Immature natural killer cell (primary cell): ENCODE measurements at regions not wholly inside any gene's neighbourhood (a gene's known extent, or its start where the extent isn't known, plus 50 kb on each side); places are given as distances from the start of the nearest gene placed in this dataset.
A peak's percentile ranks its signal among the peaks of the same experiment; 100 is the strongest.

Source experiments
- DNase-seq, 3 donors: peaks; one replicate each; pipeline ENCODE4 v3.0.0; 2022; ENCODE audit warnings: mixed read lengths in 1 of 3
- H3K27ac Mint-ChIP-seq, 6 donors: one replicate each; pipeline ENCODE4 v1.8.0; 2020; ENCODE audit warnings: mixed read lengths in 6 of 6, mild to moderate bottlenecking in 5 of 6, inconsistent platforms in 4 of 6, moderate library complexity in 3 of 6
- H3K27me3 Mint-ChIP-seq, 3 donors: one replicate each; pipeline ENCODE4 v1.8.0; 2020 to 2021; ENCODE audit warnings: low read depth in 3 of 3, mild to moderate bottlenecking in 3 of 3, mixed read lengths in 3 of 3, moderate library complexity in 3 of 3, inconsistent platforms in 1 of 3
- H3K36me3 Mint-ChIP-seq, 3 donors: one replicate each; pipeline ENCODE4 v1.8.0; 2020; ENCODE audit warnings: mixed read lengths in 3 of 3, inconsistent platforms in 2 of 3, mild to moderate bottlenecking in 2 of 3
- H3K4me1 Mint-ChIP-seq, 2 donors: one replicate each; pipeline ENCODE4 v1.8.0; 2020; ENCODE audit warnings: inconsistent platforms in 2 of 2, mild to moderate bottlenecking in 2 of 2, mixed read lengths in 2 of 2, moderate library complexity in 1 of 2
- H3K4me3 Mint-ChIP-seq, 5 donors: one replicate each; pipeline ENCODE4 v1.8.0; 2020; ENCODE audit warnings: mild to moderate bottlenecking in 5 of 5, mixed read lengths in 5 of 5, inconsistent platforms in 3 of 5, moderate library complexity in 3 of 5
- H3K9me3 Mint-ChIP-seq, 6 donors: one replicate each; pipeline ENCODE4 v1.8.0; 2020; ENCODE audit warnings: mild to moderate bottlenecking in 6 of 6, mixed read lengths in 6 of 6, inconsistent platforms in 4 of 6, moderate library complexity in 3 of 6

- no peak for DNase-seq
- Mint-ChIP-seq H3K36me3 (no peaks in the 10 kb centered on the region), H3K4me1 (no peaks in the 10 kb centered on the region), H3K4me3 (no peak overlapping the region), H3K27me3 (peaks cover 7 to 17% (median 11%) of the 10 kb centered on the region in 3 donors), H3K9me3 (peaks cover 0 to 5% (median 0%) of the 10 kb centered on the region in 6 donors), H3K27ac (no peak overlapping the region)
Observed at GRCh38 chr17:5702951-5703510, 118.7 kb upstream of the NLRP1 start.

DNA sequence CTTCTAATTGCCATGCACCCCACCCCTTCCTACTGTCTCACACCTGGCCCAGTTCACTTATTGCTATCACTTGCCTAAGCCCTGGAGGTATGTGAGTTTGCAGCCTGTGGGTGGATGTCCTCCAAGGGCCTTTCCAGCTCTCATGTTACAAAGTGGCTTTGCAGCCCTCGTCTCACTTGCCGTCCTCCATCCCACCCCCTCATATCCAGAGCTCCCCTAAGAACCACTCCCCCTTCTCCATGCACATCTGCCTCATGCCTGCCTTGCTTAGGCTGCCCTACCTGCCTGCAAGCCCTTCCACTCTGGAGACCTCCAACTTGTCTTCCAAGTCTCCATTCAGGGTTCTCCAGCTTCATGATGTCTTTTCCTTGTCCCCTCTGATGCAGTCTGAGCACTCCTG lies 119.4 kb upstream of the NLRP1 start:
- DNase-seq: no peak
- peaks cover 7 to 16% (median 13%) of the 10 kb centered on the region in 3 donors for H3K27me3 Mint-ChIP-seq
- no peak overlapping the region for H3K27ac Mint-ChIP-seq
- no peak overlapping the region for H3K4me3 Mint-ChIP-seq
- H3K36me3 Mint-ChIP-seq: no peaks in the 10 kb centered on the region
- H3K4me1 Mint-ChIP-seq: no peaks in the 10 kb centered on the region
- H3K9me3 Mint-ChIP-seq: peaks cover 0 to 5% (median 0%) of the 10 kb centered on the region in 6 donors

GRCh38 chr17:5705081-5705875 lies 121.0 kb upstream of the NLRP1 start:
- peaks cover 7 to 20% (median 13%) of the 10 kb centered on the region in 3 donors for H3K27me3 Mint-ChIP-seq
- no peak overlapping the region for H3K27ac Mint-ChIP-seq
- no peaks in the 10 kb centered on the region for H3K36me3 Mint-ChIP-seq
- DNase-seq: no peak
- peaks cover 0 to 5% (median 0%) of the 10 kb centered on the region in 6 donors for H3K9me3 Mint-ChIP-seq
- no peaks in the 10 kb centered on the region for H3K4me1 Mint-ChIP-seq
- H3K4me3 Mint-ChIP-seq: no peak overlapping the region

- Mint-ChIP-seq H3K27ac (no peak overlapping the region), H3K4me3 (no peak overlapping the region), H3K36me3 (no peaks in the 10 kb centered on the region), H3K27me3 (peaks cover 6 to 22% (median 12%) of the 10 kb centered on the region in 3 donors), H3K4me1 (no peaks in the 10 kb centered on the region), H3K9me3 (peaks cover 0 to 5% (median 0%) of the 10 kb centered on the region in 6 donors)
- DNase-seq: no peak
Observed at GRCh38 chr17:5705876-5706576, 121.7 kb upstream of the NLRP1 start.

DNA sequence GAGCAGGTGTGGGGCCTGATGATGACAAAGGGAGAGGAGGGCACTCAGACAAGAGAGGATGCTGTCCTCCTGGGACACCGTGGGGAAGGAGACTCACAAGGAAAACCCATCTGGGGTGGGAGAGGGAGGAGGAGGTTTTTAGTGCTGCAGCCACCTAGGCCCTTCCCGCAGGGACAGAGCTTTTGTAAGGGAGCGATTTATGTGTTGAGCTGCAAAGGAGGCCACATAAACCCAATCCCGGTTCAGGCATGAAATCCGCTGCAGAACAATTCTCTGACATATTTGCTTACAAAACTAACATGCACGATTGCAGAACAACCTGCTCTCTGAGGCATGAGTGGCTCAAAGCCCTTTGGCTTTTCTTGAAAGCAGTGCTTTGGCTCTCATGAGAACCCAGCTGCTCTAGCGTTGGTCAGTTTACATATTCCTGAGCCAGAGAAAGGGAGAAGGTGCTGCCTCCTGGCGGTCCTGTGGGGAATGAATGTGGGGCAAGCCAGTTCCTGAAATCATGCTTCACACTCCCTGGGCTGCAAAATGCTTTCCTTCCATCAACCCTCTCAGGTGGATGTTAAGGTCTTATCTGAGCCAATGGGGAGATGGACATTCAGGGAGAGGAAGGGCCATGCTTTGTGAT lies 122.4 kb upstream of the NLRP1 start:
- H3K27me3 Mint-ChIP-seq: peaks cover 5 to 22% (median 11%) of the 10 kb centered on the region in 3 donors
- no peak overlapping the region for H3K4me3 Mint-ChIP-seq
- peak; percentile 38 to 48 (median 40) for DNase-seq
- H3K4me1 Mint-ChIP-seq: no peaks in the 10 kb centered on the region
- peaks cover 0 to 5% (median 0%) of the 10 kb centered on the region in 6 donors for H3K9me3 Mint-ChIP-seq
- H3K27ac Mint-ChIP-seq: no peak overlapping the region
- no peaks in the 10 kb centered on the region for H3K36me3 Mint-ChIP-seq

- no peak for DNase-seq
- Mint-ChIP-seq H3K27me3 (peaks cover 5 to 22% (median 15%) of the 10 kb centered on the region in 3 donors), H3K9me3 (peaks cover 0 to 4% (median 0%) of the 10 kb centered on the region in 6 donors), H3K4me1 (no peaks in the 10 kb centered on the region), H3K27ac (no peak overlapping the region), H3K36me3 (no peaks in the 10 kb centered on the region), H3K4me3 (no peak overlapping the region)
Observed at GRCh38 chr17:5707482-5707881, 123.2 kb upstream of the NLRP1 start.

- peaks cover 8 to 24% (median 14%) of the 10 kb centered on the region in 3 donors for H3K27me3 Mint-ChIP-seq
- no peaks in the 10 kb centered on the region for H3K4me1 Mint-ChIP-seq
- H3K4me3 Mint-ChIP-seq: no peak overlapping the region
- H3K36me3 Mint-ChIP-seq: no peaks in the 10 kb centered on the region
- DNase-seq: no peak
- H3K9me3 Mint-ChIP-seq: peaks cover 0 to 2% (median 0%) of the 10 kb centered on the region in 6 donors
- no peak overlapping the region for H3K27ac Mint-ChIP-seq
Observed at GRCh38 chr17:5708344-5708743, 124.0 kb upstream of the NLRP1 start.

GRCh38 chr17:5711344-5711743 lies 127.0 kb upstream of the NLRP1 start:
- no peak overlapping the region for H3K27ac Mint-ChIP-seq
- peaks cover 0 to 2% (median 0%) of the 10 kb centered on the region in 6 donors for H3K9me3 Mint-ChIP-seq
- H3K4me3 Mint-ChIP-seq: no peak overlapping the region
- peaks cover 8 to 19% (median 11%) of the 10 kb centered on the region in 3 donors for H3K27me3 Mint-ChIP-seq
- no peaks in the 10 kb centered on the region for H3K36me3 Mint-ChIP-seq
- no peak for DNase-seq
- H3K4me1 Mint-ChIP-seq: no peaks in the 10 kb centered on the region

- Mint-ChIP-seq H3K27me3 (peaks cover 4 to 18% (median 16%) of the 10 kb centered on the region in 3 donors), H3K4me3 (no peak overlapping the region), H3K27ac (no peak overlapping the region), H3K36me3 (no peaks in the 10 kb centered on the region), H3K9me3 (peaks cover 0 to 2% (median 0%) of the 10 kb centered on the region in 6 donors), H3K4me1 (no peaks in the 10 kb centered on the region)
- DNase-seq: no peak
Observed at GRCh38 chr17:5714993-5715392, 130.7 kb upstream of the NLRP1 start.

DNA sequence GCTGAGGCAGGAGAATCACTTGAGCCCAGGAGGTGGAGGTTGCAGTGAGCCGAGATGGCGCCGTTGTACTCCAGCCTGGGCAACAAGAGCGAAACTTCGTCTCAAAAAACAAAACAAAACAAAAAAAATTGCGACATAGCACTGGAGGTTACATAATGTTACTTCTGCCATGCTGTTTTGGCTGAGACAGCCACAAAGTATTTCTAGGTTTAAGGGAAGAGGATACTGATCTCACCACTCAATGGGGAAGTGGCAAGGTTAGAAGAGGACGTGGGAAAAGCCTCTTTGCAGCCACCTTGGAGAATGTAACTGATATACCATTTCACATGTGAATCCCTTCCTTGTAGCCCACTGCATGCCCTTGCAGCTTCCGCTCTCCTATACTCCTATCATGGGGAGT lies 131.2 kb upstream of the NLRP1 start:
- H3K4me3 Mint-ChIP-seq: no peak overlapping the region
- DNase-seq: no peak
- H3K27ac Mint-ChIP-seq: no peak overlapping the region
- H3K36me3 Mint-ChIP-seq: no peaks in the 10 kb centered on the region
- peaks cover 4 to 17% (median 16%) of the 10 kb centered on the region in 3 donors for H3K27me3 Mint-ChIP-seq
- H3K9me3 Mint-ChIP-seq: peaks cover 0 to 2% (median 0%) of the 10 kb centered on the region in 6 donors
- H3K4me1 Mint-ChIP-seq: no peaks in the 10 kb centered on the region

- no peaks in the 10 kb centered on the region for H3K9me3 Mint-ChIP-seq
- H3K4me3 Mint-ChIP-seq: no peak overlapping the region
- H3K27ac Mint-ChIP-seq: no peak overlapping the region
- peaks cover 1 to 15% (median 8%) of the 10 kb centered on the region in 3 donors for H3K27me3 Mint-ChIP-seq
- DNase-seq: no peak
- no peaks in the 10 kb centered on the region for H3K4me1 Mint-ChIP-seq
- H3K36me3 Mint-ChIP-seq: peaks cover 0 to 4% (median 0%) of the 10 kb centered on the region in 3 donors
Observed at GRCh38 chr17:5718726-5719125, 134.4 kb upstream of the NLRP1 start.

DNA sequence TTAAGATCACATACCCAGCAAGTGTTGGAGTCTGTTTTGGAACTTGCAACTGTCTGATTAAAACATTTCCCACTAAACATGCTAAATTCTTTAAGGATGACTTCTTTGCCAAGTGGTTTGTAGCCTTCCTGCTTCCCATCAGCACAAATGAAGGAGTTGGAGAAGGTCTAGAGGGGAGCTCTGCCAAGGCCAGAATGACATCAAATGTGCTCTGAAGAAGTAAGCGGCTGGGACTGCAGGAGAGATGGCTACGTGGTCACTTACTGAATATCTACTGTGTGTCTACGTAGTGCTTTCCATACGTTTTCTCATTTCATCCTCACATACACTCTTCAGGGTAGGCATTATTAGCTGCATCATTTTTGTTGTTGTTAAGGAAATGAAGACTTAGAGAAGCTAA lies 135.7 kb upstream of the NLRP1 start:
- Mint-ChIP-seq H3K4me3 (no peak overlapping the region), H3K27ac (no peak overlapping the region), H3K4me1 (no peaks in the 10 kb centered on the region), H3K27me3 (peaks cover 1 to 21% (median 5%) of the 10 kb centered on the region in 3 donors), H3K36me3 (peaks cover 0 to 4% (median 0%) of the 10 kb centered on the region in 3 donors), H3K9me3 (peaks cover 0 to 2% (median 0%) of the 10 kb centered on the region in 6 donors)
- DNase-seq: no peak

- Mint-ChIP-seq H3K4me3 (no peak overlapping the region), H3K27ac (no peak overlapping the region), H3K9me3 (no peaks in the 10 kb centered on the region), H3K27me3 (peaks cover 4 to 12% (median 7%) of the 10 kb centered on the region in 3 donors), H3K4me1 (no peaks in the 10 kb centered on the region), H3K36me3 (no peaks in the 10 kb centered on the region)
- DNase-seq: no peak
Observed at GRCh38 chr17:5730373-5730772, 146.1 kb upstream of the NLRP1 start.
